Ovary (tissue), 3 donors: ENCODE measurements at regions not wholly inside any gene's neighbourhood (a gene's known extent, or its start where the extent isn't known, plus 50 kb on each side); places are given as distances from the start of the nearest gene placed in this dataset.

Experiments
- EP300 ChIP-seq: sonication (generic); formaldehyde crosslinking; IDR thresholded peaks from one replicate; pipeline ENCODE4 v1.6.1; 2017; ENCODE audit warnings: antibody characterized with exemption
- POLR2A ChIP-seq: fragments of 450-650 bp; IDR thresholded peaks from one replicate; pipeline ENCODE4 v1.6.1; 2017; ENCODE audit warnings: antibody characterized with exemption, mild to moderate bottlenecking, moderate library complexity
- TF ChIP-seq, protein P1 (sequence below), 3 donors: fragments of 450-650 bp in 2 of 3; fragments of 200-600 bp in 1 of 3; IDR thresholded peaks; one replicate each; pipeline versions ENCODE4 v1.5.1 to v1.8.0; 2016 to 2022; ENCODE audit warnings: antibody characterized with exemption in 3 of 3, mild to moderate bottlenecking in 1 of 3
- donor health status: DM: no; HTN: no; CAD: no.

DNA sequence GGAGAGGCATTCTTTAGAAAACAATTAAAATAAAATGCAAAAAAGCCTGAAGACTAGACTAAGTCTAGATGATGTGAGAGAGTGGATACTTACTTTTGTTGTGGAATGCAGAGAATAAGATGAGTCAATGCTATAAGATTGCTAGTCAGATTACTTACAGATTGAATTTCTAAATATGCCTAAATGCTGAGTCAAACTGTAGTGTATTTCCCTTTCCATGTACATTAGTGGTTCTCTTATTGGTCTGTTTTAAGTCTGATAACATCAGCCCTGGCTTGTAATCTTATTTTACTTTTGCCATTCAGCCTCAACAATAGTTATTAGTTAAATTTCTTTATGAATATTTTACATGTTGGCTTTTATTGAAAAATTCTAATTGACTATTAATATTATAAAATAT, 702.7 kb downstream of the SOCS6 start:
- TF ChIP-seq, protein P1, sequence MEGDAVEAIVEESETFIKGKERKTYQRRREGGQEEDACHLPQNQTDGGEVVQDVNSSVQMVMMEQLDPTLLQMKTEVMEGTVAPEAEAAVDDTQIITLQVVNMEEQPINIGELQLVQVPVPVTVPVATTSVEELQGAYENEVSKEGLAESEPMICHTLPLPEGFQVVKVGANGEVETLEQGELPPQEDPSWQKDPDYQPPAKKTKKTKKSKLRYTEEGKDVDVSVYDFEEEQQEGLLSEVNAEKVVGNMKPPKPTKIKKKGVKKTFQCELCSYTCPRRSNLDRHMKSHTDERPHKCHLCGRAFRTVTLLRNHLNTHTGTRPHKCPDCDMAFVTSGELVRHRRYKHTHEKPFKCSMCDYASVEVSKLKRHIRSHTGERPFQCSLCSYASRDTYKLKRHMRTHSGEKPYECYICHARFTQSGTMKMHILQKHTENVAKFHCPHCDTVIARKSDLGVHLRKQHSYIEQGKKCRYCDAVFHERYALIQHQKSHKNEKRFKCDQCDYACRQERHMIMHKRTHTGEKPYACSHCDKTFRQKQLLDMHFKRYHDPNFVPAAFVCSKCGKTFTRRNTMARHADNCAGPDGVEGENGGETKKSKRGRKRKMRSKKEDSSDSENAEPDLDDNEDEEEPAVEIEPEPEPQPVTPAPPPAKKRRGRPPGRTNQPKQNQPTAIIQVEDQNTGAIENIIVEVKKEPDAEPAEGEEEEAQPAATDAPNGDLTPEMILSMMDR (IDR thresholded peaks at IDR 0.05), result no peak
- no peak for TF ChIP-seq EP300
- TF ChIP-seq POLR2A, result no peak
